Loucy (cell line): ENCODE measurements at regions not wholly inside any gene's neighbourhood (a gene's known extent, or its start where the extent isn't known, plus 50 kb on each side); places are given as distances from the start of the nearest gene placed in this dataset.

Experiments
- H2AFZ ChIP-seq: fragments of 200-600 bp; sonication (generic); 2 replicates; pipeline ENCODE4 v1.6.0; 2016; ENCODE audit warnings: antibody characterized with exemption, mild to moderate bottlenecking, low read length, moderate library complexity
- H3F3A ChIP-seq: fragments of 200-600 bp; 2 replicates; pipeline ENCODE4 v1.6.0; 2016; ENCODE audit warnings: antibody characterized with exemption, low read depth, mild to moderate bottlenecking
- H3K27me3 ChIP-seq: fragments of 200-600 bp; sonication (generic); 2 replicates; pipeline ENCODE4 v1.6.1; 2014; ENCODE audit warnings: low read length, mild to moderate bottlenecking; ENCODE audit not compliant: insufficient read depth, poor library complexity, severe bottlenecking
- H3K36me3 ChIP-seq: fragments of 200-600 bp; sonication (generic); 2 replicates; pipeline ENCODE4 v1.6.1; 2016; ENCODE audit warnings: low read length; ENCODE audit not compliant: insufficient read depth
- H3K4me1 ChIP-seq: fragments of 200-600 bp; sonication (generic); 2 replicates; pipeline ENCODE4 v1.5.1; 2014; ENCODE audit warnings: low read length, mild to moderate bottlenecking; ENCODE audit not compliant: insufficient read depth, poor library complexity, severe bottlenecking
- H3K4me2 ChIP-seq: fragments of 200-600 bp; sonication (generic); 2 replicates; pipeline ENCODE4 v1.6.0; 2014; ENCODE audit warnings: antibody characterized with exemption, low read length, low read depth, mild to moderate bottlenecking; ENCODE audit not compliant: poor library complexity, severe bottlenecking
- H3K4me3 ChIP-seq: fragments of 200-600 bp; sonication (generic); 2 replicates; pipeline ENCODE4 v1.5.1; 2014; ENCODE audit warnings: low read length, mild to moderate bottlenecking, mixed read lengths; ENCODE audit not compliant: poor library complexity, severe bottlenecking
- H3K79me2 ChIP-seq: fragments of 200-600 bp; sonication (generic); 2 replicates; pipeline ENCODE4 v1.6.1; 2014; ENCODE audit warnings: low read length; ENCODE audit not compliant: insufficient read depth
- H3K9ac ChIP-seq: fragments of 200-600 bp; sonication (generic); 2 replicates; pipeline ENCODE4 v1.6.0; 2014; ENCODE audit warnings: mild to moderate bottlenecking, low read depth, low read length, moderate library complexity; ENCODE audit not compliant: poor library complexity, severe bottlenecking
- H3K9me2 ChIP-seq: fragments of 200-600 bp; sonication (generic); replicated peaks from 2 replicates; pipeline ENCODE4 v1.6.1; 2016; ENCODE audit warnings: low read depth, low read length, mixed read lengths
- H3K9me3 ChIP-seq: fragments of 200-600 bp; sonication (generic); 2 replicates; pipeline ENCODE4 v1.6.1; 2014; ENCODE audit warnings: mild to moderate bottlenecking, antibody characterized with exemption, low read length, low read depth; ENCODE audit not compliant: insufficient read depth
- H4K20me1 ChIP-seq: fragments of 200-600 bp; sonication (generic); 2 replicates; pipeline ENCODE4 v1.6.0; 2014; ENCODE audit warnings: antibody characterized with exemption, low read length, mild to moderate bottlenecking; ENCODE audit not compliant: insufficient read depth, poor library complexity, severe bottlenecking
- CTCF ChIP-seq: fragments of 200-600 bp; sonication (generic); conservative IDR thresholded peaks from 2 replicates; pipeline ENCODE4 v1.5.1; 2014; ENCODE audit warnings: mild to moderate bottlenecking, antibody characterized with exemption, low read length
- EZH2phosphoT487 ChIP-seq: fragments of 200-600 bp; IDR thresholded peaks from 2 replicates; pipeline ENCODE4 v1.6.1; 2018; ENCODE audit warnings: antibody characterized with exemption, mild to moderate bottlenecking, moderate library complexity, borderline replicate concordance

DNA sequence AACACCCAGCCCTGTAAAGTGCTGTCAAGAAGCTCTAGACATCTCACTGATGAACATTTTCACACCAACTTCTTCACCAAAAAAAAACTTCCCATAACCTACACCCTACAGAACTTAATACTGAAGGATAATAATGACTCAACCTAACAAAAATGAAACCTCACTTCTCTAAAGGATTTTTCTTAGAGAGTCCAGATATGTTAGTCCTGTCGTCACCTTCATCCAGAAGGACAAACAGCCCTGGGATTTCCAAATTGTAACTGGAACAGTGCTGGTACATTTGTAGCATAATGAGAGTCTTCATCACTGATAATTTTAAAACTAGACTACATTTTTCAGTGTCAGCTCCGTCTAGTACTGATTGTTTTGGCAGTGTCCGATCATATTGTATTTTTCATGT lies 528.6 kb upstream of the CELF2 start:
- Histone ChIP-seq H3F3A (no peaks in the 10 kb centered on the region), H3K9ac (no peak overlapping the region), H3K4me1 (no peaks in the 10 kb centered on the region), H2AFZ (no peak overlapping the region), H3K79me2 (no peaks in the 10 kb centered on the region), H3K27me3 (no peaks in the 10 kb centered on the region), H3K4me2 (no peak overlapping the region), H3K36me3 (no peaks in the 10 kb centered on the region), H4K20me1 (no peaks in the 10 kb centered on the region), H3K4me3 (no peak overlapping the region), H3K9me2 (no peaks in the 10 kb centered on the region), H3K9me3 (no peaks in the 10 kb centered on the region)
- no peak for TF ChIP-seq CTCF
- no peak for TF ChIP-seq EZH2phosphoT487

DNA sequence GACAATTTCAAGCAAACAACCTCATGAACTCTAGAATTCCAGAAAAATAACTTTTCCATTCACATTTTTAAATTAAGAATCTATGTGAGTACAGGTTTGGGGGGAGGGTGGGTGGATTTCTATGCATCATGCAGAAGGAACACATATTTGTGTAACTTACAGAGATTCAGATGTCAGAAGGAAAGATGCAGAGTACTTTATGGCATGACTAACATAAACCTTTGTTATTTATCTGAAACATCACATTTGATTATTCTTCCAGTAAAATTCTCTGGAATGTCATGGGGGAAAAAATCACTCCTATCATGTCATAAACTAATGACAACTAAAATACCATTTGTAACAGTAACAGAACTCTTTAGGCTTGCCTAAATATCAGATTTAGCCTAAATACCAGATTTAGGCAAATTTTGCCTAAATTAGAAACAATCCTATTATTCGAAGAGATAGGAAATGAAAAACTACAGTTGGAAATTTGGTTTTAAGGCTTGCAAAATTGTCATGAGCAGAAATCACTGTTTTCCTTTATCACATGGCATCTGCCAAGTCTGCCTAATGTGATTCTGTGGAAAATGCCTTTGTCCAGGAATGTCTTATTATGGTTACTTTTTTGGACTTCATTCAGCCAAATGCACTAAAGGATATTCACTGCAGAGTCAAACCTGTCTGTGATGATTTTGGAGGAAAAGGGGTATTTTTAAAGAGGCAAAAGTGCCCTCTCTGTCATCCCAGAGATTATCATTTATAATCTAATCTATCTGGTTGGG lies 527.7 kb upstream of the CELF2 start:
- no peaks in the 10 kb centered on the region for H3F3A ChIP-seq
- H3K9me3 ChIP-seq = no peaks in the 10 kb centered on the region
- H4K20me1 ChIP-seq = no peaks in the 10 kb centered on the region
- no peak overlapping the region for H2AFZ ChIP-seq
- no peak overlapping the region for H3K4me3 ChIP-seq
- no peaks in the 10 kb centered on the region for H3K79me2 ChIP-seq
- H3K4me2 ChIP-seq = no peak overlapping the region
- no peaks in the 10 kb centered on the region for H3K4me1 ChIP-seq
- no peaks in the 10 kb centered on the region for H3K27me3 ChIP-seq
- TF ChIP-seq EZH2phosphoT487 = no peak
- TF ChIP-seq CTCF = no peak
- no peak overlapping the region for H3K9ac ChIP-seq
- no peaks in the 10 kb centered on the region for H3K9me2 ChIP-seq
- no peaks in the 10 kb centered on the region for H3K36me3 ChIP-seq

DNA sequence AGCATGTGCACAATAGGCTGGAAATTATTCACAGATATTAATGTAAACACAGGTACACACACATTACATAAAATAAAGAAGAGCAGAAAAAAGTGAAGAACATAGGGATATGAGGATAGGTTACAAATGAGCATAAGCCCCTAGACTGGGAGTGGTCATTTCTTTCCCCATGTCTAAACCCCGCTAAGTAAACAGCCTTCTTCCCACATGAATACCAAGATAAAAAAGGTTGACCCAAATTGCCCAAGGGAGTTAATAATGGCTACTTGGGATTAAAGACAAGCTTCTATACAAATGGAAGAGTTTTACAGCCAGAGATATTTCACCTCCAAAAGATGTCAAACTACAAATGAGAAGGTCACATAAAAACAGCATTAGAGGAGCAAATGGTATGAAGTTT lies 527.1 kb upstream of the CELF2 start:
- H3K4me1 ChIP-seq = no peaks in the 10 kb centered on the region
- no peaks in the 10 kb centered on the region for H3K27me3 ChIP-seq
- no peaks in the 10 kb centered on the region for H3K9me3 ChIP-seq
- H3K4me3 ChIP-seq = no peak overlapping the region
- no peaks in the 10 kb centered on the region for H3K9me2 ChIP-seq
- H3K4me2 ChIP-seq = no peak overlapping the region
- H2AFZ ChIP-seq = no peak overlapping the region
- H3F3A ChIP-seq = no peaks in the 10 kb centered on the region
- H3K79me2 ChIP-seq = no peaks in the 10 kb centered on the region
- TF ChIP-seq EZH2phosphoT487 = no peak
- no peak for TF ChIP-seq CTCF
- no peak overlapping the region for H3K9ac ChIP-seq
- H3K36me3 ChIP-seq = no peaks in the 10 kb centered on the region
- no peaks in the 10 kb centered on the region for H4K20me1 ChIP-seq
